GM19239 (cell line): ENCODE measurements at regions not wholly inside any gene's neighbourhood (a gene's known extent, or its start where the extent isn't known, plus 50 kb on each side); places are given as distances from the start of the nearest gene placed in this dataset.
"Not testable (repeated sequence)": the region's sequence is repeated elsewhere in the genome, so short reads cannot be mapped to it uniquely, and the experiment has no call there.

Experiments used
- DNase-seq: peaks from one replicate; pipeline ENCODE4 v3.0.0; 2011; ENCODE audit warnings: low spot score; ENCODE audit not compliant: insufficient read length
- FAIRE-seq: peaks from 2 replicates; lab custom pipeline; 2011; peaks lifted over from hg19 to GRCh38; lab: Jason Lieb, UNC

DNA sequence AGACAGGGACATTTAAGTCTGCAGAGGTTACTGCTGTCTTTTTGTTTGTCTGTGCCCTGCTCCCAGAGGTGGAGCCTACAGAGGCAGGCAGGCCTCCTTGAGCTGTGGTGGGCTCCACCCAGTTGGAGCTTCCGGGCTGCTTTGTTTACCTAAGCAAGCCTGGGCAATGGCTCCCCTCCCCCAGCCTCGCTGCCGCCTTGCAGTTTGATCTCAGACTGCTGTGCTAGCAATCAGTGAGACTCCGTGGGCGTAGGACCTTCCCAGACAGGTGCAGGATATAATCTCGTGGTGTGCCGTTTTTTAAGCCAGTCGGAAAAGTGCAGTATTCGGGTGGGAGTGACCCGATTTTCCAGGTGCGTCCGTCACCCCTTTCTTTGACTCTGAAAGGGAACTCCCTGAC is 248.9 kb upstream of the WSB1 start:
- not testable (repeated sequence) for DNase-seq, FAIRE-seq

DNA sequence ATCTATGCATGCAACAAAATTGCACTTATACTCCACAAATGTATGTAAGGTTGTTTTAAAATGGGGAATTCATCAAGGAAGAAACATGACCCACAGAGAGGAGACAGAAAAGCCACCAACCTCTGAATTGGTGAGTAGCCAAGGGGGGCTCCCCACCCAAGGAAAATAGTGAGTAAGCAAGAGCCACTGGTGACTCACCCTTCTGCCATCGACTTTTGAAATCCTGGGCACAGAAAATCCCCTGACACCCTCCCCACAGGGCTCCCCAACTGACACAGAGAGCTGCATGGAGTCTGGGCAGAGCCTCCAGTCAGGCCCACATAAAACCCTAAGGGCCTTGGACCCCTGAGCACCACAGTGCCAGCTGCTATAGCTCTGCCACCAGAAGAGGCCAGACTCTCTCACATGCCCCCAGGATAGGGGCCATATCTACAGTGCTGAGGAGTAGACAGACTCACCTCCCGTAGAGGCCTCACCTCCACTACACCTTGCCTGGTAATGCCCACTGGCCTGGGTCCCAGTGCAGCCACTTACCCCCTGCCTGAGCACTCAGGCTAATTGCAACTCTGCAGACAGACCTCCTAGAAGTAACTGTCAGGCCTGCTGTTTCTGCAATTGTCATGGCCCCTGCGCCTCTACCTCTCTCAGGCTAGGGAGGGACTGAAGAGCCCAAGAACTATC is 244.7 kb upstream of the WSB1 start:
- FAIRE-seq (no peak), DNase-seq (no peak)

DNA sequence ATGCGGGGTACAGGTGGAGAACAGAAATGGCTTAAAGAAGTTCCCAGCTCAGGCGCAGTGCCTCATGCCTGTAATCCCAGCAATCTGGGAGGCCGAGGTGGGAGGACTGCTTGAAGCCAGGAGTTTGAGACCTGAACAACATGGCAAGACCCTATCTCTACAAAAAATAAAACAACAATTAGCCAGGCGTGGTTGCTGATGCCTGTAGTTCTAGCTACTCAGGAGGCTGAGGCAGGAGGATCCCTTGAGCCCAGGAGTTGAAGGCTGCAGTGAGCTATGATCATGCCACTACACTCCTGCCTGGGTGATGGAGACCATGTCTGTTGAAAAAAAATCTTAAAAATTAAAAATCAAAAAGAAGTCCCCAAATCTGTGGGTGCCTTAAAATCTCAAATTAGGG is 228.3 kb upstream of the WSB1 start:
- DNase-seq (no peak), FAIRE-seq (no peak)

DNA sequence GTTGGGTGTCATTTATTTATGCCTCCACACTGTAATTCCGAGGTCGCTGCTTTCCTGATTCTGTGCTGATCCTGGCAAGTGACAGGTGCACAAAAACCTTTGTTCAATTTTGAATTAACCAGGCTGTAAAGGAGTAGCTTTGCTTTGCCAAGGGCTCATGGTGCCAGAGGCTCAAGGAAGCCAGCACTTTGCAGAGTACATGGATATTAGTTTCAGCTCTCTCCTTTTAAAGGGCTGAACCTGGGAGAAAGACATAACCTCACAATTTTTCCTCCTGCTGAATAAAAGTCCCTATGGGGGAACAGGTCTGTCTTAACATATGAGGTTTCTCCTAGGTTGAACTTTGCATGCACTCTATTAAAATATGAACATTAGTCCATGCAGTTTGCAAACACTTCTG is 227.6 kb upstream of the WSB1 start:
- DNase-seq (no peak), FAIRE-seq (no peak)

DNA sequence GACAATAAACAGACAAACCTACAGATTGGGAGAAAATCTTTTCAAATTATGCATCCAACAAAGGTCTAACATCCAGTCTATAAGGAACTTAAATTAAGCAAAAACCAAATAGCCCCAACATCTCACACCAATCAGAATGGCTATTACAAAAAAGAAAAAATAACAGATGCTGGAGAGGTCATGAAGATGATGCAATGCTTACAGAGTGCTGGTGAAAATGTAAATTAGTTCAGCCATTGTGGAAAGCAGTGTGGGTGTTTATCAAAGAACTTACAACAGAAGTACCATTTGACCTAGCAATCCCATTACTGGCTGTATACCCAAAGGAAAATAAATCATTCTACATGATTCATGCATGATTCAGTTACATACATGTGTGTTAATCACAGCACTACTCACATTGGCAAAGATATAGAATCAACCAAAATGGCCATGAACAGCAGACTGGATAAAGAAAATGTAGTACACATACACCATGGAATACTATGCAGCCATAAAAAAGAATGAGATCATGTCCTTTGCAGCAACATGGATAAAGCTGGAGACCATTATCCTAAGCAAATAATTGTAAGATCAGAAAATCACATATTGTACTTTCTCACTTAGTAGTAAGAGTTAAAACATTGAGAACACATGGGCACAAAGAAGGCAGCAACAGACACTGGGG is 223.9 kb upstream of the WSB1 start:
- DNase-seq = no peak
- no peak for FAIRE-seq

DNA sequence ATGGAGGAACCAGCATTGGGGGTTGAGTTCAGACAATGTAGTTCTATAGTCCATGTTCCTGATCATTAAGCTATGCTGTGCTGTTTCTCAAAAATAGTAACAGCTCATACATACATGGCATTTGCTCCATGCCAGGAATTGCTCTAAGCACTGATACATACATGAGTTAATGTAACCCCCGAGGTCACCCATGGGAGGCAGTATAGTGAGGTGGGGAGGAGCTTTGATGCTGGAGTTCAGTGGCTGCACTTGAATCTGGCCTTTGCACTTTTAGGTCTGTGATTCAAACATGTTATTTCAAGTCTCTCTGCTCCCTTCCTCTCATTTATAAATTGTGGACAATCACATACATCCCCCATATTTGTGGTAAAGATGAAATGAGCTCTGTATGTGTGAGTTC is 223.1 kb upstream of the WSB1 start:
- FAIRE-seq = no peak
- no peak for DNase-seq

DNA sequence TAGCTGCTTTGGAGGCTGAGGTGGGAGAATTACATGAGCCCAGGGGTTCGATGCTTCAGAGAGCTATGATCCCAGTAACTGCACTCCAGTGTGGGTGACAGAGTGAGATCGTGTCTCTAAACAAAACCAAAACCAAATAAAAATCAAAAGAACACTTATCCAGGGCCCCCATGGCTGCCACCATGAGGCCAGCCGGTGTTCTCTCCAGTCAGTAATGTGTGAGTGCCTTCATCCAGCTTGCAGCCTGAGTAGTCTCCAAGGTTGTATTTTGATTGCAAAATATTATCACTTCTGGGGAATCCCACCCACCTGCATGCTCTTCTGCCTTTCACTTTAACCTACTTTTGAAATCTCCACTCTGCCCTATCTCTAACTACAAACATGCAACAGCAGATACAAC is 221.0 kb upstream of the WSB1 start:
- FAIRE-seq = no peak
- no peak for DNase-seq

DNA sequence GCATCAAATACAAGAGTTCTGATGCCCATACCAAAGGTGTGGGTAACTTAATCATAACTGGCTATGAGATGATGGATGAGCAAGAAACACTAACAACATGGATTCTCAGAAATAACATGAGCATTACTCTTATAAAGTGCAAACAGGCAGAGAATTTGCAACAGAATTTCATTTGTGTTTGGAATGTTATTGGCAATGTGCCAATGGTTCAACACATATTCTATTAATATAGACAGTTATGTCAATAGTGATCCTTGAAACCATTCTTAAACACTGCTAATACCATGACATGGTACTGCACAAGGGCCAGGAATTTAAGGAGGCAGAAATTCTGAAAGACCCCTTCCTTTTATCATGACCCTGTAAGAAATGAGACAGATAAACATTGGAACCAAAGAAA is 217.1 kb upstream of the WSB1 start:
- FAIRE-seq (no peak), DNase-seq (no peak)

DNA sequence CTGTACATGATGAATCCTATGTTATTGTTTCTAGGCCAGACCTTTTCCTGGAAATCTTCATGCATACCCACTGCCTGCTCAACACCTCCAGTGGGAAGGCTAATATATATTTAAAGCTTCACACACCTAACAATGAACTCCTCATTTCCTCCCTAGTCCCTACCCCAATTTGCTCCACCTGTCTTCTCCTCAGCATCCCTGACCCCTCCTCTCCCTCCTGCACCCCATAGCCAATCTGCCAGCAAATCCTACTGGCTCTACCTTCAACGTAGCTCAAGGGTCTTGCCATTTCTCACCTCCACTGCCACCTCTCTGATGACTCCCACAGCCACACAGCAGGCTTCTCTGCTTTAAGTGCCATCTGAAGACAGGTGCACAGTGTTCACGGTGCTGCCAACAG is 215.6 kb upstream of the WSB1 start:
- FAIRE-seq = no peak
- DNase-seq = no peak

DNA sequence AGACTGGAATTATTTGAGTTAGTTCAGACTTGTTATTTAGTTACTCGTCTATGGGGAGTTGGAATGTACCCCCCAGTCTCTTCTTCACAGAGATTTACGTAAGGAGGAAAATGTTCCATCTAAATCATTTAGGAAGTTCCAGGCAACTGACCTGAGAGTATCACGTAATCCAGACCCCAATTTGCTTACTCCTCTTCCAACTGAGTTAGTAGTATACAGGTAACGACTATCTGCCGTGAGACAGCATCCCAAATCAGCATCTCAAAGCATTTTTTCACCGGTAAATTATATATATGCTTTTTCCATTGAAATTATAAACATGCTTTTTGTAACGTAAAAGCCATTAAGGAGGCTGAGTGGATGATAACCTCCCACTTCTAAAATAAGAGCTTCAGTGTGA is 214.3 kb upstream of the WSB1 start:
- DNase-seq = no peak
- no peak for FAIRE-seq

DNA sequence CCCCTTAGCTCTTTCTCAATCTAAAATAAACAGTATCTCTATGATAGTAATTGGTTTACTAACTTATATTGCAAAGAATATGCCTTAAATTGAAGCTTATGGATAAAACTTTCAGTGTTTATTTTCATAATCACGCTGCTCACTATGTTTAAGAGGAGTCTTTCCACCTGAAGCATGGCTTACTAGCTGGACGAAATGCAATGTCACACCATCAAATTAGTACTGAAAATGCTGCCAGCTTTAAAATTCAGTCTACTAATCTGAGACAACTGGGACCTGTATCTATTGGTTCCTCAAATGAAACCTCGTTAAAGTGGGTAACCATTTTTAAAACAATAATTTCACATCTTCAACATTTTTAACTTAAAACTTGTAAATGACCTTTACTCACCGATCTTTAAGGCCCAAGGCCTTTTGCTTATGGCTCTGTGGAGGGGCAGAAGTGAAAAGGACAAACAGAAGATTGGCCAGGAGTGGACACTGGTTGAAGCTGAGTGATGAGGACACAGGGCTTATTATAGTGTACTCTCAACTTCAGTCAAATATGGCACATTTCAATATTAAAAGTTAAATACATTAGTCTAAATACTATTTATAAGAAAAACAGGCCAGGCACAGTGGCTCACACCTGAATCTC is 212.8 kb upstream of the WSB1 start:
- FAIRE-seq (no peak), DNase-seq (no peak)

DNA sequence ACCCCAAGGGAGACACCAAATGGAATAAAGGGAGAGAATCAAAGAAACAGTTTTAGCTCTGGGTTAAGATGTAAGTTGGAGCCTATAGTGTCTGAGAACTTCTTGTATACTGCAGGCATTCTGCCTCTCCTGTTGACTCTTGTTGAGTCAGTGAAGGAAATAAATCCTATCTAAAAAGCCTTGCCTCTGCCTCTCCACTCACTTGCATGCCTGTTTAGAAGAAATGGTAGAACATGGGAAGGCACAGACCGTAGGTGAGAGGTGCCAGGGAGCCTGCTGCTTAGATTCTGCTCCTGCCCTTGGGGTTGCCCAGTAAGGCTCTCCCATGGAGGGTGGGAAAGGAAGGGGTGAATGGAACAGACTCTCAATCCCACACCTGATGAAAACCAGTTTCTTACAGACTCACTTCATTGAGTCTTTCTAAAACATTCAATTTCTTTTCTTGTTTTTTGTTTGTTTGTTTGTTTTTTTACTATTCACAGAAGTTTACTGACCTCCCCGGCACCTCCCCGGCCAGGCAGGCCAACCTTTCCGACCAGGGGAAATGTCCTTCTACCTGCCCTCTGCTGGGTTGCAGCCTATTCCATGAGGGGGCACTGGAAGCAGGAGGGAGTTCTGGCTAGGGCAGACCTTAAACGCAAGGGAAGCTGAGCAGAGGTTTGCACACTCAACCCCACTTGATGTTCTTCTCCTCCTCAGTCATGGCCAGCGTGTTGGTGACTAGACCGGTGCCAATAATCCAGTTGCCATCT is 211.7 kb upstream of the WSB1 start:
- DNase-seq (no peak), FAIRE-seq (no peak)

DNA sequence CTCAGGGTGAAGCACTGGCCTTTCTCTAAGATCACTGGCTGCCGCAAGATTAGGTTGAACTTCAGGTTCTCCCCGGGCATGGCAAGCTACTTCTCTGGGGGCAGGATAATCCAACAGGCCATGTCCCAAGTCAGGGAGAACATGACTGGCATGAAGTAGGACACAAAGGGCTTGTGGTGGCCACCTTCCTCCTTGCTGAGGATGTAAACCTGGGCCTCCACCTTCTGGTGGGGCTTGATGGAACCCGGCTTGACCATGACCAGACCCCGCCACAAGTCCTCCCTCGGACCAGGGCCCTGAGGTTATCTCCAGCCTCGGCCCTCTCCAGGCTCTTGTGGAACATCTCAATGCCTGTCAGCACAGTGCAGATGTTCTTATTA is 211.1 kb upstream of the WSB1 start:
- DNase-seq (no peak), FAIRE-seq (no peak)

DNA sequence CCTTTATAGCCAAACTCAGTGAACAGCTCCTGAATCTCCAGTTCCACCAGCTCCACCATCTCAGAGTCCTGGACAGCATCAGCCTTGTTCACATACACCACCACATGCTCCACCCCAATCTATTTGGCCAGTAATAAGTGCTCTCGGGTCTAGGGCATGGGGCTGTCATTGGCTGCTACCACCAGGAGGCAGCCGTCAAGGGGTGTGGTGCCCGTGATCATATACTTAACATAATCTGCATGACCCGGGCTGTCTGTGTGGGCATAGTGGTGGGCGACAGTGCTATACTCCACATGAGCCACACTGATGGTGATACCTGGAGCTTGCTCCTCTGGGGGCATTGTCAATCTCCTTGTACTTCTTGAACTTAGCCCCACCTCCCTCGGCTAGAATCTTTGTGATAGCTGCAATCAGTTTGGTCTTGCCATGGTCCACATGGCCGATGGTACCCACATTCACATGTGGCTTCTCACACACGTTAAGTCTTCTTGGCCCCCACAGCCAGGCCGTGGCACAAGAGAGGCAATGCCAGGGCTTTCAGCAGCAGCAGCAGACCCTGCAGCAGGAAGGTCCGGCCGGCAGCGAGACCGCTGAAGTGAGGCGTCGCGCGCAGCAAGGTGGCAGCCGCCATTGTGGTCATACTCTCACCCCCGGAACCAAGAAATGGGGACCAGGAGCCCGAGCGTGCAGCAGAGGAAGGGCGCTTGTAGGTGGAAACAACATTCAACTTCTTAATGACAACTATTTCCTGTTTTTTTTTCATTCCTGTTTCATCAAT is 210.3 kb upstream of the WSB1 start:
- no peak for FAIRE-seq

DNA sequence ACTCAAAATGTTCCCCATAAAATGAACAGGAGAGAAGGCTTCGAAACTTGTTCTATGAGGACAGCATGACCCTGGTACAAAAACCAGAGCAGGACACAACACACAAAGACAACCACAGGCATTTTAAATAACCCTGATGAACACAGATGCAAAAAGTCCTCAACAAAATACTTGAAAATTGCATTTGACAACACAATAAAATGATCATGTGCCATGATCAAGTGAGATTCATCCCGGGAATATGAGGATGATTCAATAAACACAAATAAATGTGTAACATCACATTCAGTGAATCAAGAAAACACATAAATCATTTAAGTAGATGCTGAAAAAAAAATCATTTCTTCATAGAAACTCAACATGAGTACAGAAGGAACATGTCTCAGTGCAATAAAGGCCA is 208.4 kb upstream of the WSB1 start:
- FAIRE-seq = no peak
- no peak for DNase-seq

More for the DNA sequence above, 210.3 kb upstream of the WSB1 start:
- DNase-seq = no peak

DNA sequence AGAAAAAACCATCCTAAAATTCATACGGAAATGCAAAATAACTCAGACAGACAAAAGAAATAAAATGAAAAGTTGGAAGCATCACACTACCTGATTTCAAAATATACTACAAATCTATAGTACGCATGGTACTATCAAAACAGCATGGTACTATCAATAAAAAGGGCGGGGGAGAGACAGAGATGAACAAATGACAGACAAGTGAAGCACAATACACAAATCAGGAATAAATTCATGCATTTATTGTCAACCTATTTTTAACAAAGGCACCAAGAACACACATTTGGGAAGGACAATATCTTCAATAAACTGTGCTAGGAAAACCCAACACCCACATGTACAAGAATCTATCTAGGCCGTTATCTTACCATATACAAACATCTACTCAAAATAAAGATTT is 207.4 kb upstream of the WSB1 start:
- FAIRE-seq (no peak), DNase-seq (no peak)

DNA sequence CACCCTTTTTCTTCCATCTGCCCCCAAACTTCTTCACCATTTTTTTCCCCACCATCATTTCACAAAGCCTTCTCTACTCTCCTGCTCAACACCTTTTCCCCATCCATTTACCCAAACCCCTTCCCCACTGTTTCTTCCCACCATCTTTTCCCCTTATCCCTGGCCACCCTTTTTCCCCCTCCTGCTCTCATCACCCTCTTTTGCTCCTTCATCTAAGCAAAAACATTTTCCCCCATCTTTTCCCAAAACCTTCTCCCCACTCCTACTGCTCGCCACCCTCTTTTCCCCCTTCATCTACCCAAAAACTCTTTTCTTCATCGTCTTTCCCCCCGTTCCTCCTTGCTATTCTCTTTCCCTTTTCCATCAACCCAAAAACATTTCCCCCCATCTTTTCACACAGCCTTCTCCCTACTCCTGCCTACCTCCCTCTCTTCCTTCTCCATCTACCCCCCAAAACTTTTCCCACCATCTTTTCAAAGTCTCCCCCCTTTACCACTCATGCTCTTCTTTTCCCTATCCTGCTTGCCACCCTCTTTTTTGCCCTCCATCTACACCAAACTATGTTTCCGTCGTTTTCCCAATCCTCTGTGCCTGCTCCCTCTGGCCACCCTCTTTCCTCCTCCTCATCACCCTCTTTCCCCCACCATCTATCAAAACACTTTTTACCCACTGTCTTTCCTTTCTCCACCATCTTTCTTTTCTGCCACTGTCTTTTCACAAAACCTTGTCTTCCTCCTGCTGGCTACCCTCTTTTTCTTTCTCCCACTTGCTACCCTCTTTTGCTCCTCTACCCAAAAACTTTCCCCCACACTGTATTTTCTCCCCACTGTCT is 205.8 kb upstream of the WSB1 start:
- no peak for DNase-seq
- FAIRE-seq = no peak

DNA sequence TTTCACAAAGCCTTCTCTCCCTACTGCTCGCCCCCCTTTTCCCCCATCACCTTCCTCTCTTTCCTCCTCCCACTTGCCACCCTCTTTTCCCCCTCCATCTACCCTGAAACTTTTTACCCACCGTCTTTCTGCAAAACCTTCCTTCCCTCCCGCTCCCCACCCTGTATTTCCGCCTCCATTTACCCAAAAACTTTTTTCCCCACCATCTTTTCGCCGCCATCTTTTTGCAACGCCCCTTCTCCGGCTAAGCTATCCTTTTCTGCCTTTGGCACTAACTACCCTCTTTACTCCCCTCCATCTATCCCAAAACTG is 205.2 kb upstream of the WSB1 start:
- no peak for DNase-seq

DNA sequence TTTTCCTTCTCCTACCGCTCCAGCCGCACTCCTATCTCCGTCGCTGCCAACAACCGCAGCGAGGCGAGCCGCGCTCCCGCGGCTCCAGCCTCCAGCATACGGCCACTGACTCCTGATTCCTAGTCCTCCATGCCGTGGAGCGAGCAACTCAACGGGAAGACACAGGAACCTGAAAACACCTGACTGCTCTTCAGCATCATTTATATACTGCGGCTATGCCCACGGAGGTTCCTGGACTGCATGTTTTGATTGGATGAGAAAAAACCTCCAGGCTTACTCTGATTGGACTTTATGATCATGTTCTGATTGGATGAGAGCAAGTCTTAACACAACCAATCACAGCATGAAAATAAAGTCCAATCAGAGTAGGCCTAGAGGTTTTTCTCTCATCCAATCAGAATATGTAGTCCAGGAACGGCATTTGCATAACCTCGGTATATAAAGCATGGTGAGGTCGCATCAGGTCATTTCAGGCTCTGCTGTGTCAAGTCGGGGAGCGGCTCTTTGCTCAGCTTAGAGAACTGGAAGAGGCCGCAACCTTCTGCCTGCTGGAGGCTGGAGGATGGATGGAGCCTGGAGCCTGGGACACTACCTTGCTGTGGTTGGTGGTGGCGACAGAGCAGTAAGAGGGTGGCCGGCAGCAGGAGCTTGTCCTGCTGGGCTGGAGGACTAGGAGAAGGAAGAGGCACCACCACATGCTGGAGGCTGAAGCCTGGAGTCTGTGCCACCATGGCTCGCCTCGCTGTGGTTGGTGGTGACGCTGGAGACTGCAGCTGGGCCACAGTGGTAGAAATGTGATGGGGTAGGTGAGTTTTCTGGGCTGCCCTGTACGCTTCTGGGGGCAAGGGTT is 204.6 kb upstream of the WSB1 start:
- FAIRE-seq, DNase-seq: not testable (repeated sequence)

More for the DNA sequence above, 205.2 kb upstream of the WSB1 start:
- no peak for FAIRE-seq
